ENCODE measurements at regions not wholly inside any gene's neighbourhood (a gene's known extent, or its start where the extent isn't known, plus 50 kb on each side); places are given as distances from the start of the nearest gene placed in this dataset.

GRCh38 chr5:116759860-116760640, 185.4 kb upstream of the SEMA6A start:
- H3K9ac ChIP-seq (ENCODE audit: low read depth, low read length, poor library complexity), result no peak overlapping the region
- H3K4ac ChIP-seq (ENCODE audit: low read length), result no peak overlapping the region
- no peaks in the 10 kb centered on the region for H3K79me1 ChIP-seq (ENCODE audit: low read depth, low read length)
- H2BK15ac ChIP-seq (ENCODE audit: low read length), result no peak overlapping the region
- H3K27ac ChIP-seq (replicated peaks; ENCODE audit: low read length), result peak overlapping the region; percentile 62
- H3K9me3 ChIP-seq (replicated peaks in 1 of 2; ENCODE audit: control insufficient read depth in 2 of 2, insufficient read depth in 1 of 2, low read depth in 1 of 2, low read length in 2 of 2), result peaks cover 3 to 4% of the 10 kb centered on the region in 2 donors
- DNase-seq (ENCODE audit: low spot score), result peak; percentile 82
- no peak overlapping the region for H3K4me2 ChIP-seq (ENCODE audit: insufficient read depth, low read length, poor library complexity, severe bottlenecking)
- H2BK120ac ChIP-seq (ENCODE audit: low read depth, low read length), result no peak overlapping the region
- no peak overlapping the region for H2AK5ac ChIP-seq (ENCODE audit: low read depth, low read length)
- no peak overlapping the region for H2BK12ac ChIP-seq (ENCODE audit: low read length)
- no peak overlapping the region for H4K91ac ChIP-seq (ENCODE audit: low read depth, low read length, poor library complexity)
- H2AFZ ChIP-seq (ENCODE audit: low read length), result peak overlapping the region; percentile 75
- no peaks in the 10 kb centered on the region for H3K36me3 ChIP-seq (replicated peaks in 1 of 2; ENCODE audit: control insufficient read depth in 2 of 2, insufficient read depth in 2 of 2, low read length in 2 of 2)
- no peak overlapping the region for H3K23ac ChIP-seq (ENCODE audit: low read depth, low read length, poor library complexity)
- no peak overlapping the region for H4K8ac ChIP-seq (ENCODE audit: low read depth, low read length)
- H3K27me3 ChIP-seq (ENCODE audit: control insufficient read depth in 3 of 3, insufficient read depth in 3 of 3, low read depth in 1 of 3, low read length in 3 of 3), result peaks cover 0 to 20% (median 0%) of the 10 kb centered on the region in 3 experiments
- WGBS, 2 donors (ENCODE audit: extremely low coverage in 2 of 2, insufficient read length in 2 of 2, insufficient replicate concordance in 1 of 2), result no CpG with 5 or more reads among the region's 10 CpGs
- no peak overlapping the region for H3K14ac ChIP-seq (ENCODE audit: low read length)
- no peak overlapping the region for H3K18ac ChIP-seq (ENCODE audit: low read length)
- H3K4me1 ChIP-seq (ENCODE audit: control insufficient read depth in 2 of 2, insufficient read depth in 1 of 2, low read depth in 1 of 2, low read length in 2 of 2), result peaks cover 6 to 9% of the 10 kb centered on the region in 2 donors
- no peak overlapping the region for H3K4me3 ChIP-seq (ENCODE audit: low read length in 2 of 2)
- no peak overlapping the region for H2BK5ac ChIP-seq (ENCODE audit: low read length)

- H3K27me3 ChIP-seq (ENCODE audit: control insufficient read depth in 3 of 3, insufficient read depth in 3 of 3, low read depth in 1 of 3, low read length in 3 of 3), result peaks cover 0 to under 1% (median 0%) of the 10 kb centered on the region in 3 experiments
- no CpG with 5 or more reads among the region's 1 CpG for WGBS, 2 donors (ENCODE audit: extremely low coverage in 2 of 2, insufficient read length in 2 of 2, insufficient replicate concordance in 1 of 2)
- no peak overlapping the region for H2BK5ac ChIP-seq (ENCODE audit: low read length)
- no peak overlapping the region for H4K91ac ChIP-seq (ENCODE audit: low read depth, low read length, poor library complexity)
- no peak overlapping the region for H2AFZ ChIP-seq (ENCODE audit: low read length)
- H3K27ac ChIP-seq (replicated peaks; ENCODE audit: low read length), result no peak overlapping the region
- H3K18ac ChIP-seq (ENCODE audit: low read length), result no peak overlapping the region
- no peak overlapping the region for H2AK5ac ChIP-seq (ENCODE audit: low read depth, low read length)
- H2BK15ac ChIP-seq (ENCODE audit: low read length), result no peak overlapping the region
- no peaks in the 10 kb centered on the region for H3K36me3 ChIP-seq (replicated peaks in 1 of 2; ENCODE audit: control insufficient read depth in 2 of 2, insufficient read depth in 2 of 2, low read length in 2 of 2)
- no peak overlapping the region for H3K4me3 ChIP-seq (ENCODE audit: low read length in 2 of 2)
- no peak overlapping the region for H2BK120ac ChIP-seq (ENCODE audit: low read depth, low read length)
- H4K8ac ChIP-seq (ENCODE audit: low read depth, low read length), result no peak overlapping the region
- no peak overlapping the region for H3K4me2 ChIP-seq (ENCODE audit: insufficient read depth, low read length, poor library complexity, severe bottlenecking)
- no peak overlapping the region for H3K23ac ChIP-seq (ENCODE audit: low read depth, low read length, poor library complexity)
- no peak overlapping the region for H3K4ac ChIP-seq (ENCODE audit: low read length)
- H3K9ac ChIP-seq (ENCODE audit: low read depth, low read length, poor library complexity), result no peak overlapping the region
- no peak for DNase-seq (ENCODE audit: low spot score)
- H3K9me3 ChIP-seq (replicated peaks in 1 of 2; ENCODE audit: control insufficient read depth in 2 of 2, insufficient read depth in 1 of 2, low read depth in 1 of 2, low read length in 2 of 2), result peaks cover 3 to 4% of the 10 kb centered on the region in 2 donors
- H2BK12ac ChIP-seq (ENCODE audit: low read length), result no peak overlapping the region
- H3K14ac ChIP-seq (ENCODE audit: low read length), result no peak overlapping the region
- peaks cover 6 to 9% of the 10 kb centered on the region in 2 donors for H3K4me1 ChIP-seq (ENCODE audit: control insufficient read depth in 2 of 2, insufficient read depth in 1 of 2, low read depth in 1 of 2, low read length in 2 of 2)
- no peaks in the 10 kb centered on the region for H3K79me1 ChIP-seq (ENCODE audit: low read depth, low read length)
Observed at GRCh38 chr5:116757326-116757725, 182.7 kb upstream of the SEMA6A start.

DNA sequence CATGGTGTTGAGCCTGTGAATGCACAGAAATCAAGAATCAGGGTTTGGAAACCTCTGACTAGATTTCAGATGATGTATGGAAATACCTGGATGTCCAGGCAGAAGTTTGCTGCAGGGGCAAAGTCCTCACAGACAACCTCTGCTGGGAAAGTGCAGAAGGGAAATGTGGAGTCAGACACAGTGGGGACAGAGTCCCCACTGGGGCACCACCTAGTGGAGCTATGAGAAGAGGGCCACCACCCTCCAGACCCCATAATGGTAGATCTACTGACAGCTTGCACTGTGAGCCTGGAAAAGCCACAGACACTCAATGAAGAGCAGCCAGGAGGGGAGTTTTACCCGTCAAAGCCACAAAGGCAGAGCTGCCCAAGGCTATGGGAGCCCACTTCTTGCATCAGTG, 181.9 kb upstream of the SEMA6A start:
- DNase-seq (ENCODE audit: low spot score), result no peak
- Histone ChIP-seq H3K4ac (ENCODE audit: low read length) (no peak overlapping the region), H3K79me1 (ENCODE audit: low read depth, low read length) (no peaks in the 10 kb centered on the region), H3K36me3 (replicated peaks in 1 of 2; ENCODE audit: control insufficient read depth in 2 of 2, insufficient read depth in 2 of 2, low read length in 2 of 2) (no peaks in the 10 kb centered on the region), H3K18ac (ENCODE audit: low read length) (no peak overlapping the region), H3K9ac (ENCODE audit: low read depth, low read length, poor library complexity) (no peak overlapping the region), H2BK120ac (ENCODE audit: low read depth, low read length) (no peak overlapping the region), H2BK15ac (ENCODE audit: low read length) (no peak overlapping the region), H3K14ac (ENCODE audit: low read length) (no peak overlapping the region), H3K4me3 (ENCODE audit: low read length in 2 of 2) (no peak overlapping the region), H3K23ac (ENCODE audit: low read depth, low read length, poor library complexity) (no peak overlapping the region), H2BK12ac (ENCODE audit: low read length) (no peak overlapping the region), H2BK5ac (ENCODE audit: low read length) (no peak overlapping the region), H4K8ac (ENCODE audit: low read depth, low read length) (no peak overlapping the region), H3K27ac (replicated peaks; ENCODE audit: low read length) (no peak overlapping the region), H3K27me3 (ENCODE audit: control insufficient read depth in 3 of 3, insufficient read depth in 3 of 3, low read depth in 1 of 3, low read length in 3 of 3) (no peaks in the 10 kb centered on the region), H3K9me3 (replicated peaks in 1 of 2; ENCODE audit: control insufficient read depth in 2 of 2, insufficient read depth in 1 of 2, low read depth in 1 of 2, low read length in 2 of 2) (peaks cover 3 to 4% of the 10 kb centered on the region in 2 donors), H4K91ac (ENCODE audit: low read depth, low read length, poor library complexity) (no peak overlapping the region), H2AK5ac (ENCODE audit: low read depth, low read length) (no peak overlapping the region), H2AFZ (ENCODE audit: low read length) (no peak overlapping the region), H3K4me1 (ENCODE audit: control insufficient read depth in 2 of 2, insufficient read depth in 1 of 2, low read depth in 1 of 2, low read length in 2 of 2) (peaks cover 6 to 9% of the 10 kb centered on the region in 2 donors), H3K4me2 (ENCODE audit: insufficient read depth, low read length, poor library complexity, severe bottlenecking) (no peak overlapping the region)
- no CpG with 5 or more reads among the region's 1 CpG for WGBS, 2 donors (ENCODE audit: extremely low coverage in 2 of 2, insufficient read length in 2 of 2, insufficient replicate concordance in 1 of 2)

GRCh38 chr5:116754556-116754955, 179.9 kb upstream of the SEMA6A start:
- H3K27me3 ChIP-seq (ENCODE audit: control insufficient read depth in 3 of 3, insufficient read depth in 3 of 3, low read depth in 1 of 3, low read length in 3 of 3), result no peaks in the 10 kb centered on the region
- H2BK5ac ChIP-seq (ENCODE audit: low read length), result no peak overlapping the region
- no peak overlapping the region for H3K4me2 ChIP-seq (ENCODE audit: insufficient read depth, low read length, poor library complexity, severe bottlenecking)
- no peak overlapping the region for H3K27ac ChIP-seq (replicated peaks; ENCODE audit: low read length)
- H2AK5ac ChIP-seq (ENCODE audit: low read depth, low read length), result no peak overlapping the region
- no peak overlapping the region for H2BK120ac ChIP-seq (ENCODE audit: low read depth, low read length)
- H2BK12ac ChIP-seq (ENCODE audit: low read length), result no peak overlapping the region
- no peak overlapping the region for H3K4me3 ChIP-seq (ENCODE audit: low read length in 2 of 2)
- H3K79me1 ChIP-seq (ENCODE audit: low read depth, low read length), result no peaks in the 10 kb centered on the region
- no peak overlapping the region for H3K18ac ChIP-seq (ENCODE audit: low read length)
- no peak overlapping the region for H4K91ac ChIP-seq (ENCODE audit: low read depth, low read length, poor library complexity)
- H3K4me1 ChIP-seq (ENCODE audit: control insufficient read depth in 2 of 2, insufficient read depth in 1 of 2, low read depth in 1 of 2, low read length in 2 of 2), result peaks cover 0 to 4% of the 10 kb centered on the region in 2 donors
- no peak for DNase-seq (ENCODE audit: low spot score)
- H3K4ac ChIP-seq (ENCODE audit: low read length), result no peak overlapping the region
- no peak overlapping the region for H4K8ac ChIP-seq (ENCODE audit: low read depth, low read length)
- no peak overlapping the region for H2AFZ ChIP-seq (ENCODE audit: low read length)
- peaks cover 3 to 4% of the 10 kb centered on the region in 2 donors for H3K9me3 ChIP-seq (replicated peaks in 1 of 2; ENCODE audit: control insufficient read depth in 2 of 2, insufficient read depth in 1 of 2, low read depth in 1 of 2, low read length in 2 of 2)
- H3K9ac ChIP-seq (ENCODE audit: low read depth, low read length, poor library complexity), result no peak overlapping the region
- H3K36me3 ChIP-seq (replicated peaks in 1 of 2; ENCODE audit: control insufficient read depth in 2 of 2, insufficient read depth in 2 of 2, low read length in 2 of 2), result no peaks in the 10 kb centered on the region
- H3K14ac ChIP-seq (ENCODE audit: low read length), result no peak overlapping the region
- no peak overlapping the region for H3K23ac ChIP-seq (ENCODE audit: low read depth, low read length, poor library complexity)
- H2BK15ac ChIP-seq (ENCODE audit: low read length), result no peak overlapping the region

All from neuronal stem cell (in vitro differentiated cells).